OCI-LY7 (cell line): ENCODE measurements at regions not wholly inside any gene's neighbourhood (a gene's known extent, or its start where the extent isn't known, plus 50 kb on each side); places are given as distances from the start of the nearest gene placed in this dataset.

Source experiments
- BruUV-seq: library from RNA; stranded (reverse); fragments of 400-500 nt; replicated peaks from 2 replicates; lab custom pipeline; 2021; lab: Mats Ljungman, UMichigan
- CTCF ChIA-PET: fragments of 300-600 bp; sonication (Branson Sonifier 250); formaldehyde crosslinking; loops from one replicate; lab custom pipeline; 2022; ENCODE audit warnings: antibody characterized with exemption; ENCODE audit not compliant: unreplicated experiment; lab: Charles Lee
- POLR2A ChIA-PET: fragments of 300-600 bp; sonication (Branson Sonifier 250); formaldehyde crosslinking; loops from one replicate; lab custom pipeline; 2022; ENCODE audit warnings: antibody characterized with exemption; lab: Charles Lee
- DNase-seq: peaks from one replicate; pipeline ENCODE4 v3.0.0-alpha.2; 2015; ENCODE audit warnings: low spot score
- H2AFZ ChIP-seq: fragments of 200-600 bp; sonication (generic), shearing (Covaris generic); 2 replicates; pipeline ENCODE4 v1.6.1; 2014; ENCODE audit warnings: mild to moderate bottlenecking, antibody characterized with exemption, low read length, moderate library complexity
- H3K27ac ChIP-seq: fragments of 200-600 bp; sonication (generic); 2 replicates; pipeline ENCODE4 v1.5.1; 2014; ENCODE audit warnings: mixed run types, low read depth, mild to moderate bottlenecking, moderate library complexity, low read length, inconsistent platforms; ENCODE audit not compliant: poor library complexity, severe bottlenecking
- H3K36me3 ChIP-seq: fragments of 200-600 bp; sonication (generic); 2 replicates; pipeline ENCODE4 v1.6.1; 2014; ENCODE audit warnings: mild to moderate bottlenecking, antibody characterized with exemption, low read length, moderate library complexity, mixed read lengths; ENCODE audit not compliant: insufficient read depth
- H3K4me1 ChIP-seq: fragments of 200-600 bp; sonication (generic); 2 replicates; pipeline ENCODE4 v1.5.1; 2014; ENCODE audit warnings: mild to moderate bottlenecking, low read length; ENCODE audit not compliant: insufficient read depth, poor library complexity, severe bottlenecking
- H3K4me2 ChIP-seq: fragments of 200-600 bp; sonication (generic); 2 replicates; pipeline ENCODE4 v1.6.1; 2014; ENCODE audit warnings: mild to moderate bottlenecking, low read length
- H3K4me3 ChIP-seq: fragments of 200-600 bp; sonication (generic); 2 replicates; pipeline ENCODE4 v1.5.1; 2014; ENCODE audit warnings: mild to moderate bottlenecking, low read depth, low read length; ENCODE audit not compliant: poor library complexity, severe bottlenecking
- H3K79me2 ChIP-seq: fragments of 200-600 bp; sonication (generic); 2 replicates; pipeline ENCODE4 v1.6.1; 2016; ENCODE audit warnings: low read depth, mild to moderate bottlenecking, low read length, moderate library complexity, mixed read lengths; ENCODE audit not compliant: insufficient read depth
- H3K9me2 ChIP-seq: fragments of 200-600 bp; sonication (generic); 2 replicates; pipeline ENCODE4 v1.6.1; 2016; ENCODE audit warnings: mild to moderate bottlenecking, low read length, mixed read lengths; ENCODE audit not compliant: insufficient read depth
- H3K9me3 ChIP-seq: fragments of 200-600 bp; sonication (generic); 2 replicates; pipeline ENCODE4 v1.6.1; 2014; ENCODE audit warnings: mild to moderate bottlenecking, mixed run types, low read length, mixed read lengths
- H4K20me1 ChIP-seq: fragments of 200-600 bp; sonication (generic); 2 replicates; pipeline ENCODE4 v1.6.1; 2014; ENCODE audit warnings: mild to moderate bottlenecking, antibody characterized with exemption, low read length, moderate library complexity, mixed read lengths; ENCODE audit not compliant: insufficient read depth
- CTCF ChIP-seq: fragments of 200-600 bp; sonication (generic); conservative IDR thresholded peaks from 2 replicates; pipeline ENCODE4 v1.5.1; 2014; ENCODE audit warnings: mild to moderate bottlenecking, antibody characterized with exemption, low read length, moderate library complexity, mixed read lengths
- EZH2phosphoT487 ChIP-seq: fragments of 200-600 bp; sonication (generic); IDR thresholded peaks from 2 replicates; pipeline ENCODE4 v1.6.1; 2018; ENCODE audit warnings: low read depth, borderline replicate concordance, mild to moderate bottlenecking, mixed run types, antibody characterized with exemption, low read length, moderate library complexity, mixed read lengths
- intact Hi-C: fragments of 100-400 bp; cut with micrococcal nuclease; formaldehyde crosslinking; loops from one replicate; pipeline ENCODE4 v1.10.0; 2022; ENCODE audit not compliant: unreplicated experiment

GRCh38 chr2:128615571-128615970 is 296.9 kb upstream of the HS6ST1 start:
- no peak for DNase-seq
- TF ChIP-seq EZH2phosphoT487 (no peak), CTCF (no peak)
- H3K4me2 ChIP-seq, result no peak overlapping the region
- no peaks in the 10 kb centered on the region for H3K9me2 ChIP-seq
- no peak overlapping the region for H3K4me3 ChIP-seq
- intact Hi-C loops, result no loop called here
- no peaks in the 10 kb centered on the region for H3K9me3 ChIP-seq
- no peak overlapping the region for H2AFZ ChIP-seq
- no TSS peak for BruUV-seq
- no peaks in the 10 kb centered on the region for H3K4me1 ChIP-seq
- no peaks in the 10 kb centered on the region for H3K36me3 ChIP-seq
- no peak overlapping the region for H3K27ac ChIP-seq
- H4K20me1 ChIP-seq, result no peaks in the 10 kb centered on the region
- no peaks in the 10 kb centered on the region for H3K79me2 ChIP-seq
- ChIA-PET CTCF (no interaction called here), POLR2A (no interaction called here)

- Histone ChIP-seq H4K20me1 (no peaks in the 10 kb centered on the region), H3K9me3 (no peaks in the 10 kb centered on the region), H3K79me2 (no peaks in the 10 kb centered on the region), H3K36me3 (no peaks in the 10 kb centered on the region), H3K4me2 (no peak overlapping the region), H2AFZ (no peak overlapping the region), H3K4me1 (no peaks in the 10 kb centered on the region), H3K9me2 (no peaks in the 10 kb centered on the region), H3K4me3 (no peak overlapping the region), H3K27ac (no peak overlapping the region)
- TF ChIP-seq CTCF (no peak), EZH2phosphoT487 (no peak)
- ChIA-PET CTCF (interaction anchor here (0.6 kb wide), 2 partner anchors 10 to 50 kb away, joined by 3 to 5 read pairs; no protein-coding TSS in a partner anchor), POLR2A (interaction anchor here (0.7 kb wide), 1 partner anchor 37 kb away, joined by 6 read pairs; no protein-coding TSS in a partner anchor)
- BruUV-seq, result no TSS peak
- DNase-seq, result no peak
- intact Hi-C loops, result no loop called here
Observed at GRCh38 chr2:128617029-128617590, 298.4 kb upstream of the HS6ST1 start.

GRCh38 chr2:128617661-128618060 is 299.0 kb upstream of the HS6ST1 start:
- no peak for TF ChIP-seq CTCF
- no peak for TF ChIP-seq EZH2phosphoT487
- Histone ChIP-seq H3K9me2 (no peaks in the 10 kb centered on the region), H3K27ac (no peak overlapping the region), H2AFZ (no peak overlapping the region), H3K79me2 (no peaks in the 10 kb centered on the region), H4K20me1 (no peaks in the 10 kb centered on the region), H3K4me2 (no peak overlapping the region), H3K4me1 (no peaks in the 10 kb centered on the region), H3K9me3 (no peaks in the 10 kb centered on the region), H3K36me3 (no peaks in the 10 kb centered on the region), H3K4me3 (no peak overlapping the region)
- no peak for DNase-seq
- no TSS peak for BruUV-seq
- POLR2A ChIA-PET, result no interaction called here
- CTCF ChIA-PET, result interaction anchor here (0.6 kb wide), 1 partner anchor 51 kb away, joined by 3 read pairs; no protein-coding TSS in a partner anchor
- intact Hi-C loops, result no loop called here
